ENCODE measurements at regions not wholly inside any gene's neighbourhood (a gene's known extent, or its start where the extent isn't known, plus 50 kb on each side); places are given as distances from the start of the nearest gene placed in this dataset.

- no peak for TF ChIP-seq POLR2A (IDR thresholded peaks at IDR 0.05)
- TF ChIP-seq CTCF (IDR thresholded peaks at IDR 0.05) = no peak
- DNase-seq = no peak
These were observed 444.7 kb downstream of the HS3ST3B1 start for GRCh38 chr17:14745541-14745940.

GRCh38 chr17:14744761-14745473 lies 444.0 kb downstream of the HS3ST3B1 start:
- H3K36me3 ChIP-seq = no peaks in the 10 kb centered on the region
- no peaks in the 10 kb centered on the region for H3K9me3 ChIP-seq
- no peak overlapping the region for H3K4me3 ChIP-seq
- no peak overlapping the region for H3K27ac ChIP-seq
- DNase-seq = no peak
- TF ChIP-seq POLR2A (IDR thresholded peaks at IDR 0.05) = no peak
- TF ChIP-seq CTCF (IDR thresholded peaks at IDR 0.05) = no peak
- intact Hi-C loops (cut with DNase I; ENCODE audit: low total_unique reads) = no loop called here
- no peaks in the 10 kb centered on the region for H3K4me1 ChIP-seq
- no peaks in the 10 kb centered on the region for H3K27me3 ChIP-seq

More at GRCh38 chr17:14745541-14745940, 444.7 kb downstream of the HS3ST3B1 start:
- no peaks in the 10 kb centered on the region for H3K9me3 ChIP-seq
- H3K36me3 ChIP-seq = no peaks in the 10 kb centered on the region
- intact Hi-C loops (cut with DNase I; ENCODE audit: low total_unique reads) = no loop called here
- no peak overlapping the region for H3K27ac ChIP-seq
- H3K4me1 ChIP-seq = no peaks in the 10 kb centered on the region
- no peaks in the 10 kb centered on the region for H3K27me3 ChIP-seq
- H3K4me3 ChIP-seq = no peak overlapping the region

- no peak for DNase-seq
- Histone ChIP-seq H3K4me3 (no peak overlapping the region), H3K27ac (no peak overlapping the region), H3K27me3 (no peaks in the 10 kb centered on the region), H3K36me3 (no peaks in the 10 kb centered on the region), H3K9me3 (no peaks in the 10 kb centered on the region), H3K4me1 (no peaks in the 10 kb centered on the region)
- TF ChIP-seq CTCF (IDR thresholded peaks at IDR 0.05) (no peak), POLR2A (IDR thresholded peaks at IDR 0.05) (no peak)
- intact Hi-C loops (cut with DNase I; ENCODE audit: low total_unique reads) = no loop called here
These were observed 440.6 kb downstream of the HS3ST3B1 start for GRCh38 chr17:14741491-14741890.

GRCh38 chr17:14739656-14740431 lies 439.0 kb downstream of the HS3ST3B1 start:
- no peak for DNase-seq
- no peaks in the 10 kb centered on the region for H3K36me3 ChIP-seq

More at GRCh38 chr17:14739656-14740431, 439.0 kb downstream of the HS3ST3B1 start:
- Histone ChIP-seq H3K4me3 (no peak overlapping the region), H3K4me1 (no peaks in the 10 kb centered on the region), H3K27me3 (no peaks in the 10 kb centered on the region), H3K27ac (no peak overlapping the region), H3K9me3 (no peaks in the 10 kb centered on the region)
- intact Hi-C loops (cut with DNase I; ENCODE audit: low total_unique reads) = no loop called here
- TF ChIP-seq CTCF (IDR thresholded peaks at IDR 0.05) = no peak
- no peak for TF ChIP-seq POLR2A (IDR thresholded peaks at IDR 0.05)

Data from uterus (tissue), 3 donors.